NCI-H2107 treated with DMSO at 0.1 percent for 48 hours (cell line): ENCODE measurements at regions not wholly inside any gene's neighbourhood (a gene's known extent, or its start where the extent isn't known, plus 50 kb on each side); places are given as distances from the start of the nearest gene placed in this dataset.

Source experiments
- DNase-seq: peaks from one replicate; lab custom pipeline; 2025; ENCODE audit not compliant: unreplicated experiment; lab: John Stamatoyannopoulos, UW

DNA sequence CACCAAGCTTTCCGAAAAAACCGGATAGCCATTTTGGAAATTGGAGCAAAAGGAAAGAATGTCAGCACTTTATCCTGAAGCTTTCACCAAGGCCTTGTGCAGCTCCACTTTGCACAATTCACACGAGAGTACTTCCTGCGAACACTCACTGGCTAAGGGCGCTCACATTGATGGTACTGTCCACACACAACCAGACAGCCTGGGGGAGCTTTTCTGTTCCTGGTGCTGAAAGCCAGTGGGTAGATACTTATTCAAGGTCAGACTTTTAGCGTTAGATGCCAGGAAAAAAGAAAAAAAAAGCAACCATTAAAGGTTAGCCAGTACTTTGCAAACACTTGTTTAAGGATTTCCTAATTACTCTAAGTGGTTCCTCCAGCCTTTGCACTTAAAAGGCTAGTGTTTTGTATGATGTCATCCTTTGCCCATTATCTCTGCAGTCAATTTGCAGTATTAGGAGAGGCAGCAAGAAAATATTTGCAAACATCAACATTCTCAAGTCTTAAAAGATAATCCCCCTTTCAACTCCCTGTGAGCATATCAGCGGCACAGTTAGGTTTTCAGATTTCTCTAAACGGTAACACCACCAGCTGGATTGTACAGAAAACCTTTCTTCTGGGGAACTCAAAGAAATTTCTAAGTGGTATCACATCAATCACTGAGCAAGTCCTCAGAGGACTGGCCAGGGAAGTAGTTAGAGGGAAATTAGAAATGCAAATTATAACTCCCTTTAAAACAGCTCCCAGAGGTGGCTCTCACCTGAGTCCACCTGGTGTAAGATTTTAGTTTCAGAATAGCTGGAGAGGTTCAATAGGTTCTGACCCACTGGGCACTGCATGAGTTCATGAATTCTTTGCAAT is 243.4 kb upstream of the IRX5 start:
- DNase-seq: no peak

- DNase-seq: no peak
These were observed 245.0 kb upstream of the IRX5 start for GRCh38 chr16:54685682-54686081.

DNA sequence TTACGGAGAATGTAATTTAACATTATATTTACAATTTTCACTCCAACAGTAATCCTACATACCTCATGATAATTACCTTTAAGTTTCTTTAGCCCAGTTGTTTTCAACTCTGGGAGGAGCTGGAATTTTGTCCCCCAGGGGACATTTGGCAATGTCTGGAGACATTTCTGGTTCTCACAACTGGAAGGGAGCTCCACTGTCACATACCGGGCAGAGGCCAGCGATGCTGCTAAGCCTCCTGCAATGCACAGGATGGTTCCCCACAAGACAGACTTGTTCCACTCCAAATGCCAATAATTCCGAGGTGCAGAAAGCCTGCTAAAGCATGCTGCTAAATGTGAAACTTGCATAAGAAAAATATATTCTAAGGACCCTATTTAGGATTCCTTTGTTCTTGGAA is 251.1 kb upstream of the IRX5 start:
- DNase-seq: no peak

GRCh38 chr16:54677308-54677950 is 253.2 kb upstream of the IRX5 start:
- no peak for DNase-seq

GRCh38 chr16:54673313-54673712 is 257.4 kb upstream of the IRX5 start:
- no peak for DNase-seq

GRCh38 chr16:54672500-54672899 is 258.2 kb upstream of the IRX5 start:
- no peak for DNase-seq

GRCh38 chr16:54657709-54658102 is 273.0 kb upstream of the IRX5 start:
- DNase-seq: no peak

- no peak for DNase-seq
These were observed 273.5 kb upstream of the IRX5 start for GRCh38 chr16:54657058-54657708.

DNA sequence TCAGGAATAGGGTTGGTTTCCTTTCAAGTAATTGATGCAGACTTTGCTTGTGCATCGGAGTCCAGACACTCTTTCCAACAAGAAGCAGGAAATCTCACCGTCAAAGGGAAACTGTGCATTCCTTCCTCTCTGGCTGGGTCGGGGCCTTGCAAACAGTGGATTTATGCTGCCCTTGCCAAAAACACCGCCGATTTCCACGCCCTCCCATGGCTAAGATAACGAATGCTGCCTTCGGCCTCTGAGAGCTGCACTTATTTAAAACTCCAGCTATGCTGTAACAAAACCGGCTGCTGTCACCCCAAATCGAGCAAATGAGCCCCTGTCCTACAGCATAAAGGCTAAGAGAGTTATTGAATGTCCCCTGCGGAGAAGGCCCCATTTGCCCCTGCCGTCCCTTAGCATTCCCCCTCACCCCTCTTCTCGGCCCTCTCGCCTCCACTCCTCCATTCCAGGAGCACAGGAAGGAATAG is 275.5 kb upstream of the IRX5 start:
- no peak for DNase-seq

DNA sequence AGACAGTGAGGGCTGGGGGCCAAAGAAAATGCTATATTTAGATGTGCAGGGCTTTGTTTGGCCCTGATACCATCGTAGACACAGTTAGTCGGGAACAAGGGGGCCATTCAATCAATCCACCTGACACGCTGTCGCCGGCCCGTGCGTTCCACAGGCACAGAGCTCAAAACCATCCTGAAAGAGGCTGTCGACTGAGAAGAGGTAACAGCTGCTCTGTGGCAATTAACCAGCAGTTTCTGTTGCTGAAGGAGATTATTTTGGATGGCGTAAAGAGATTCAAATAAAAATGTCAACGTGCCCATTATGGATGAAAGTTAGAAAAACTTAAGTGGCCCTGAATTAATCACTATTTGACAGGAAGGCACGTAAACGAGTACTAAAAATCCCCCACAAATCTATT is 276.2 kb upstream of the IRX5 start:
- DNase-seq: no peak

GRCh38 chr16:54652201-54652770 is 278.4 kb upstream of the IRX5 start:
- no peak for DNase-seq

DNA sequence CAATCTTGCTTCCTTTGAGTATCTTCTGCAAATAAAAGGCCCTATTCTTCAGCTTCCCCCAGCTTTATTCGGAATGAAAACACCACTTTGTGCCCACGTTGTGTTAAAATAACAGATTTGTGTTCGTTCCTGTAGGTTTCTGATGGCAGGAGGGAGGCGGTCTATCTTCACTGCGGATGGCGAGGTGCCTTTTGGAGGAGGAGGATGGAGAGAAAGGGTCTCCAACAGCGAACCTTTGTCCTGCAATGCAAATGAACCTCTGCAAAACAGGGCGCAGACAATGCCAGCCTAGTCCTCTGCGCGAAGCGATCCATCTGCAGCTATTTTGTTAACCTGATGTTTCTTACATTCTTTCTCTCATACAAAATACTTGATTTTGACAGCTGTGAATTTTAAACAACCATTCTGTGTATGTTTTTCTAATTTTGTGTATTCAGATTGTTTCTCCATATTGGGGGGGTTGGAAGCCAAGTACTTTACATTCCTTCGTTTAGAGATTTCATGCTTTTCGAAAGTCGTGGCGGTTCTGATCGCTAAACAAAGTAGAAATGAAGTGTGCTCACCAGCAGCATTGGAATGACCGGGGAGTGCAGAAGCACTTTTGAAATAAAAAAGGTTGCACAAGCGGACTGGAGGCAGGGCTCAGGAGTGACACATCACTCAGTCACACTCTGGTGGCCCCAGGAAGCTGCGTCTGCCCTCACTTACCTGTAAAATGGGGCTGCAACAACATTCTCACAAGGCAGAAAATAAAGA is 279.0 kb upstream of the IRX5 start:
- no peak for DNase-seq

DNA sequence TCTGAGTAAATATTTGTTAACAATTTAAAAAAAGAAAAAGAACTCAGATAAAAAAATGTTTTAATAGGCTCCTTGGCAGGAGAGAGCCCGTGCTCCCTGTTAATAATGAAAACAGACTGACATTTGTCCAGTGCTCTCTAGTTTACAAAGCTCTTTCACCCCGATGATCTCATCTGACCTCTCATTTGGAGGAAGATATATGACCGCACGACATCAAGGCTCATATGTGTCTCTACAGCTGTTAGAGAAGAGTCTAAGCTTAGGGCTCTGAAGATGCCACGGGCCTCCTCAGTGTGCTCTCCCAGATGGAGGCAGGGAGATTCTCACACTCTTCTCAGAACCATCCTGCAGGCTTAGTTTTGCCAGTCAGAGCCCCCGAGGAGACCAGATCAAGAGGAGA is 280.8 kb upstream of the IRX5 start:
- no peak for DNase-seq

DNA sequence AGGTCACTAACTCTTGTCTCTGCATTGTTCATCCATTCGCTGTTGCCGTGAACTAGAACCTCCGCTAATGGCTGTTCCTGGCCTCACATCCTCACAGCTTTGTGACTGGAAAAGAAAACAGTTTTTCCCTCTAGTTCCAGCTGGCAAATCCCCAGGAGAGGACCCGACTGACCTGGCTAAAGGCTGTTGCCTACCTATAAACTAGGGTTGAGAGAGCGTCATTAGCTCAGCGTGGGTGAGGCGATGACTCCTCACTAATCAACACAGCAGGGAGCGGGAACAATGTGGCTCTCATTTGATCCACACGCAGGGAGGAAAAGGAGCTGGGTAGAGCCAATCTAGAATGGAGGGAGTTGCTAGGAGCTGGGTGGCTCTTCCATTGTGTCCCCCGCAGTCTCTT is 282.1 kb upstream of the IRX5 start:
- no peak for DNase-seq

- no peak for DNase-seq
These were observed 282.9 kb upstream of the IRX5 start for GRCh38 chr16:54647725-54648221.

- DNase-seq: no peak
These were observed 283.4 kb upstream of the IRX5 start for GRCh38 chr16:54647216-54647615.

DNA sequence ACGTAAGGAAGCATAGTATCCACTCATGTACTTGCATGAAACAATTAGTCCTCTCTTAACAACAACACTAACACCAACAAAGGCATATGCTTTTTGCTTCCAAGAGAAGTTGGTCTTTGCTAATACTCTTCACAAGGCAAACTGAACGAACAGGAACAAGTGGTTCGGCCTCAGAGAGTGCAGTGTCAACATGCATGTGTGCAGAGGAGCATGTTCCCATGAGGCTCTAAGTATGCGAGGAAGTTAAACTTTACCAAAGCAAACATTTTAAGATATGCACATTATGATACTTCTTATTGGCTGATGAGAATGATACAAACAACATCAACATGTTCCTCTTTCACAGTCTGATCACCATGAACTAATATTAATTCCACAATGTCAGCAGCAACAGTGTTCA is 285.3 kb upstream of the IRX5 start:
- DNase-seq: no peak

- DNase-seq: no peak
These were observed 294.4 kb upstream of the IRX5 start for GRCh38 chr16:54636221-54636793.

DNA sequence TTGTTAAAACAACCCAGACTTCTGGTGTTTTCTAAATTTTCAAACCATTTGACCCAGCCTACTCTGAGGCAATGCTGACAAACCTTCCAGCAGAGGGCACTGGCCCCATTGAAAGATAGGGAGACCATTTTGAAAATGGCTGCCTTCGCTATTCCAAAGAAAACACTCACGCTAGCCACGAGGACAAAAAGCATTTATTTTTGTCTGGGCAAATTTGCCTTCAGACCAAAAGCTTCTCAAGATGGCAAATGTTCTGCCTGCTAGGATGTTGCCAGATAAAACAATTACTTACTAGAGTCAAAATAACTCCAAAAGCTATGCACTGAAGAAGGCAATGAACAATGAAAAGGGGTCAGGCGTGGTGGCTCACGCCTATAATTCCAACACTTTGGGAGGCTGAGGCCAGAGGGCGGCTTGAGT is 296.7 kb upstream of the IRX5 start:
- no peak for DNase-seq
